NOMO-1 treated with DMSO at 0.1 percent for 48 hours (cell line): ENCODE measurements at regions not wholly inside any gene's neighbourhood (a gene's known extent, or its start where the extent isn't known, plus 50 kb on each side); places are given as distances from the start of the nearest gene placed in this dataset.

ENCODE experiments used
- DNase-seq: peaks from one replicate; lab custom pipeline; 2025; ENCODE audit not compliant: unreplicated experiment; lab: John Stamatoyannopoulos, UW

- no peak for DNase-seq
Observed at GRCh38 chr12:85504164-85504563, 224.1 kb downstream of the ALX1 start.

GRCh38 chr12:85504624-85505023, 224.6 kb downstream of the ALX1 start:
- DNase-seq, result no peak

- no peak for DNase-seq
Observed at GRCh38 chr12:85507456-85507855, 227.4 kb downstream of the ALX1 start.

- DNase-seq, result no peak
Observed at GRCh38 chr12:85509081-85509856, 229.2 kb downstream of the ALX1 start.

- DNase-seq, result no peak
Observed at GRCh38 chr12:85509857-85510256, 229.8 kb downstream of the ALX1 start.

- DNase-seq, result no peak
Observed at GRCh38 chr12:85516039-85516438, 236.0 kb downstream of the ALX1 start.

GRCh38 chr12:85516667-85517325, 236.8 kb downstream of the ALX1 start:
- no peak for DNase-seq

GRCh38 chr12:85519163-85519562, 239.1 kb downstream of the ALX1 start:
- no peak for DNase-seq

GRCh38 chr12:85523197-85523596, 243.2 kb downstream of the ALX1 start:
- DNase-seq, result no peak

GRCh38 chr12:85527192-85527591, 247.2 kb downstream of the ALX1 start:
- DNase-seq, result no peak

- no peak for DNase-seq
Observed at GRCh38 chr12:85529896-85530295, 249.9 kb downstream of the ALX1 start.

- no peak for DNase-seq
Observed at GRCh38 chr12:85530456-85530855, 250.4 kb downstream of the ALX1 start.

- no peak for DNase-seq
Observed at GRCh38 chr12:85531341-85531740, 251.3 kb downstream of the ALX1 start.

GRCh38 chr12:85549640-85550039, 269.6 kb downstream of the ALX1 start:
- no peak for DNase-seq

GRCh38 chr12:85550924-85551323, 270.9 kb downstream of the ALX1 start:
- no peak for DNase-seq

GRCh38 chr12:85552461-85552860, 272.4 kb downstream of the ALX1 start:
- DNase-seq, result no peak

GRCh38 chr12:85557850-85558249, 277.8 kb downstream of the ALX1 start:
- no peak for DNase-seq

- DNase-seq, result no peak
Observed at GRCh38 chr12:85558684-85559083, 277.5 kb downstream of the RASSF9 start.

GRCh38 chr12:85559127-85559526, 277.1 kb downstream of the RASSF9 start:
- DNase-seq, result no peak

- DNase-seq, result no peak
Observed at GRCh38 chr12:85559536-85559935, 276.7 kb downstream of the RASSF9 start.

GRCh38 chr12:85562765-85563164, 273.4 kb downstream of the RASSF9 start:
- DNase-seq, result no peak

- DNase-seq, result no peak
Observed at GRCh38 chr12:85564786-85565185, 271.4 kb downstream of the RASSF9 start.
